HepG2 (cell line): ENCODE measurements at regions not wholly inside any gene's neighbourhood (a gene's known extent, or its start where the extent isn't known, plus 50 kb on each side); places are given as distances from the start of the nearest gene placed in this dataset.

ENCODE experiments used
- GABPA ChIP-seq, 2 experiments: IDR thresholded peaks; 2 replicates each; pipeline ENCODE4 v1.6.1; 2011 to 2016; ENCODE audit warnings: low read depth in 2 of 2, low read length in 1 of 2, missing biosample characterization in 1 of 2, missing genetic modification characterization in 1 of 2
- JUNB ChIP-seq: sonication (generic); formaldehyde crosslinking; IDR thresholded peaks from 2 replicates; pipeline ENCODE4 v1.8.0; 2022; ENCODE audit warnings: missing genetic modification reagents, mild to moderate bottlenecking, borderline replicate concordance
- MAFK ChIP-seq, 2 experiments: IDR thresholded peaks in 1 of 2; conservative IDR thresholded peaks in 1 of 2; 2 replicates each; pipeline ENCODE4 v1.6.1; 2011; ENCODE audit warnings: improper control_type of control experiment in 2 of 2, low read length in 2 of 2
- NFATC3 ChIP-seq: sonication (generic); formaldehyde crosslinking; IDR thresholded peaks from 2 replicates; pipeline ENCODE4 v1.5.1; 2020; ENCODE audit warnings: mild to moderate bottlenecking, missing genetic modification reagents
- TF ChIP-seq, protein P1 (sequence below): sonication (generic); formaldehyde crosslinking; IDR thresholded peaks from 2 replicates; pipeline ENCODE4 v1.5.0; 2020; ENCODE audit warnings: mild to moderate bottlenecking, missing genetic modification reagents, moderate library complexity

GRCh38 chr4:137376312-137376711 lies 156.0 kb downstream of the PCDH18 start:
- no peak for TF ChIP-seq GABPA (IDR thresholded peaks at IDR 0.05; ENCODE audit: low read depth, low read length)
- TF ChIP-seq GABPA (CRISPR knock-in tag; IDR thresholded peaks at IDR 0.05; ENCODE audit: low read depth), result no peak
- TF ChIP-seq, protein P1, sequence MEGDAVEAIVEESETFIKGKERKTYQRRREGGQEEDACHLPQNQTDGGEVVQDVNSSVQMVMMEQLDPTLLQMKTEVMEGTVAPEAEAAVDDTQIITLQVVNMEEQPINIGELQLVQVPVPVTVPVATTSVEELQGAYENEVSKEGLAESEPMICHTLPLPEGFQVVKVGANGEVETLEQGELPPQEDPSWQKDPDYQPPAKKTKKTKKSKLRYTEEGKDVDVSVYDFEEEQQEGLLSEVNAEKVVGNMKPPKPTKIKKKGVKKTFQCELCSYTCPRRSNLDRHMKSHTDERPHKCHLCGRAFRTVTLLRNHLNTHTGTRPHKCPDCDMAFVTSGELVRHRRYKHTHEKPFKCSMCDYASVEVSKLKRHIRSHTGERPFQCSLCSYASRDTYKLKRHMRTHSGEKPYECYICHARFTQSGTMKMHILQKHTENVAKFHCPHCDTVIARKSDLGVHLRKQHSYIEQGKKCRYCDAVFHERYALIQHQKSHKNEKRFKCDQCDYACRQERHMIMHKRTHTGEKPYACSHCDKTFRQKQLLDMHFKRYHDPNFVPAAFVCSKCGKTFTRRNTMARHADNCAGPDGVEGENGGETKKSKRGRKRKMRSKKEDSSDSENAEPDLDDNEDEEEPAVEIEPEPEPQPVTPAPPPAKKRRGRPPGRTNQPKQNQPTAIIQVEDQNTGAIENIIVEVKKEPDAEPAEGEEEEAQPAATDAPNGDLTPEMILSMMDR (CRISPR knock-in tag), result no peak
- TF ChIP-seq JUNB, result no peak
- no peak for TF ChIP-seq MAFK (conservative IDR thresholded peaks at IDR 0.05 in 1 of 2, IDR thresholded peaks at IDR 0.05 in 1 of 2; ENCODE audit: low read length in 2 of 2)
- TF ChIP-seq NFATC3 (CRISPR knock-in tag), result no peak
